ENCODE measurements at regions not wholly inside any gene's neighbourhood (a gene's known extent, or its start where the extent isn't known, plus 50 kb on each side); places are given as distances from the start of the nearest gene placed in this dataset.

DNA sequence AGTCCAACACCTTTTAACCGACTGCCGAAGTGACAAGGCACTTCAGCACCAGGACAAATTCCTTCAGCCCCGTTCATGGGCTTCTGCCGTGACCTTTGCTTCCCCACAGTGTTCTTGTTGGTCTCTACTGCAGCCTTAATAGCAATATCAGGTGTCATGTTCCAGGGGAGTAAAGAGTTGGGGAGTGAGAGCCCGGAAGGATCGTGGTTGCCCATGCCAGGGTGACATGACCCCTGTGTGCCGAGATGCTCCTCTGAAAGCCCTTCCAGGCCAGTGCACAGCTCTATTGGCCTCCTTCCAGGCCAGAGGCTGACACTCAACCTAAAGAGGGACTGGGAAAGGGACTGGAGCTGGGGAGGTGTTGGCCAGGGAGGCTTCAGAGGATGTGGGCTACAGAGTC, 279.2 kb downstream of the CYRIA start:
- no peaks in the 10 kb centered on the region for H3K4me1 ChIP-seq (ENCODE audit: control insufficient read depth, insufficient read depth, low read length)
- H3K4me3 ChIP-seq (ENCODE audit: low read depth, low read length), result no peak overlapping the region
- TF ChIP-seq KLF9 (tag by site-specific recombination; IDR thresholded peaks at IDR 0.05; ENCODE audit: low read depth), result no peak
- no peak for TF ChIP-seq ZNF394 (tag by site-specific recombination; IDR thresholded peaks at IDR 0.05; ENCODE audit: borderline replicate concordance)
- TF ChIP-seq, protein P1, sequence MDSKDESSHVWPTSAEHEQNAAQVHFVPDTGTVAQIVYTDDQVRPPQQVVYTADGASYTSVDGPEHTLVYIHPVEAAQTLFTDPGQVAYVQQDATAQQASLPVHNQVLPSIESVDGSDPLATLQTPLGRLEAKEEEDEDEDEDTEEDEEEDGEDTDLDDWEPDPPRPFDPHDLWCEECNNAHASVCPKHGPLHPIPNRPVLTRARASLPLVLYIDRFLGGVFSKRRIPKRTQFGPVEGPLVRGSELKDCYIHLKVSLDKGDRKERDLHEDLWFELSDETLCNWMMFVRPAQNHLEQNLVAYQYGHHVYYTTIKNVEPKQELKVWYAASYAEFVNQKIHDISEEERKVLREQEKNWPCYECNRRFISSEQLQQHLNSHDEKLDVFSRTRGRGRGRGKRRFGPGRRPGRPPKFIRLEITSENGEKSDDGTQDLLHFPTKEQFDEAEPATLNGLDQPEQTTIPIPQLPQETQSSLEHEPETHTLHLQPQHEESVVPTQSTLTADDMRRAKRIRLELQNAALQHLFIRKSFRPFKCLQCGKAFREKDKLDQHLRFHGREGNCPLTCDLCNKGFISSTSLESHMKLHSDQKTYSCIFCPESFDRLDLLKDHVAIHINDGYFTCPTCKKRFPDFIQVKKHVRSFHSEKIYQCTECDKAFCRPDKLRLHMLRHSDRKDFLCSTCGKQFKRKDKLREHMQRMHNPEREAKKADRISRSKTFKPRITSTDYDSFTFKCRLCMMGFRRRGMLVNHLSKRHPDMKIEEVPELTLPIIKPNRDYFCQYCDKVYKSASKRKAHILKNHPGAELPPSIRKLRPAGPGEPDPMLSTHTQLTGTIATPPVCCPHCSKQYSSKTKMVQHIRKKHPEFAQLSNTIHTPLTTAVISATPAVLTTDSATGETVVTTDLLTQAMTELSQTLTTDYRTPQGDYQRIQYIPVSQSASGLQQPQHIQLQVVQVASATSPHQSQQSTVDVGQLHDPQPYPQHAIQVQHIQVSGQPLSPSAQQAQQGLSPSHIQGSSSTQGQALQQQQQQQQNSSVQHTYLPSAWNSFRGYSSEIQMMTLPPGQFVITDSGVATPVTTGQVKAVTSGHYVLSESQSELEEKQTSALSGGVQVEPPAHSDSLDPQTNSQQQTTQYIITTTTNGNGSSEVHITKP (tag by site-specific recombination; IDR thresholded peaks at IDR 0.05), result no peak
- no peak for TF ChIP-seq ZNF654 (tag by site-specific recombination; IDR thresholded peaks at IDR 0.05; ENCODE audit: low read depth)
- no peak for TF ChIP-seq ZNF596 (tag by site-specific recombination; IDR thresholded peaks at IDR 0.05)
- TF ChIP-seq ZSCAN30 (tag by site-specific recombination; IDR thresholded peaks at IDR 0.05), result no peak
- TF ChIP-seq ZNF114 (tag by site-specific recombination; IDR thresholded peaks at IDR 0.05), result no peak
- no peak for TF ChIP-seq ZSCAN23 (tag by site-specific recombination; IDR thresholded peaks at IDR 0.05)
- no peak for TF ChIP-seq ZNF354C (tag by site-specific recombination; IDR thresholded peaks at IDR 0.05; ENCODE audit: borderline replicate concordance, low read depth)
- no peak for TF ChIP-seq ZNF202 (tag by site-specific recombination; IDR thresholded peaks at IDR 0.05; ENCODE audit: borderline replicate concordance)
- TF ChIP-seq, protein P2, sequence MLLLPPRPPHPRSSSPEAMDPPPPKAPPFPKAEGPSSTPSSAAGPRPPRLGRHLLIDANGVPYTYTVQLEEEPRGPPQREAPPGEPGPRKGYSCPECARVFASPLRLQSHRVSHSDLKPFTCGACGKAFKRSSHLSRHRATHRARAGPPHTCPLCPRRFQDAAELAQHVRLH (tag by site-specific recombination; IDR thresholded peaks at IDR 0.05), result no peak
- H3K36me3 ChIP-seq (ENCODE audit: control insufficient read depth in 2 of 2, insufficient read depth in 1 of 2, low read length in 2 of 2), result no peaks in the 10 kb centered on the region
- H3K9me3 ChIP-seq (ENCODE audit: control insufficient read depth, insufficient read depth, low read depth, low read length), result no peaks in the 10 kb centered on the region
- H3K27ac ChIP-seq (ENCODE audit: extremely low read depth, low read depth, low read length), result no peak overlapping the region
- ChIA-PET CTCF (no interaction called here), POLR2A (no interaction called here)

DNA sequence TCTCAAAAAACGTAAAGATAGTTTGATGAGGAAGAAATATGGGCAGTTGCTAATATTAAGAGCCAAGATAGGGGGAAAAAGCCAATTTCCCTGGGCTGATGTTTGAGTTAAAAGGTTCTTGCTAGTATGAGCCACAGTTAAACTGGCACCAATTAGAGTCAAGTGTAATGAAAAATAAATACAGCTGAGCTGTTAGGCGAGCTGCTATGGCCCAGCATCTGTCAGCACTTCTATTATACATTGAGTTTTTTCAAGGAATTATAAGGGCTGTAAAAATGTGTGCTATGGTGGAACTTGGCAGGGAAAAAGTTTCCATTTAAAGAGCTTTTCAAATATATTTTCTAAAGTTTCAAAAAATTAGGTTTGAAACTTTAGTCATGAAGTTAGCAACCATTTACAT, 279.6 kb downstream of the CYRIA start:
- Histone ChIP-seq H3K36me3 (ENCODE audit: control insufficient read depth in 2 of 2, insufficient read depth in 1 of 2, low read length in 2 of 2) (no peaks in the 10 kb centered on the region), H3K4me1 (ENCODE audit: control insufficient read depth, insufficient read depth, low read length) (no peaks in the 10 kb centered on the region), H3K27ac (ENCODE audit: extremely low read depth, low read depth, low read length) (no peak overlapping the region), H3K4me3 (ENCODE audit: low read depth, low read length) (no peak overlapping the region), H3K9me3 (ENCODE audit: control insufficient read depth, insufficient read depth, low read depth, low read length) (no peaks in the 10 kb centered on the region)
- CTCF ChIA-PET, result no interaction called here
- POLR2A ChIA-PET, result no interaction called here
- TF ChIP-seq ZNF791 (tag by site-specific recombination; IDR thresholded peaks at IDR 0.05) (no peak), ZSCAN30 (tag by site-specific recombination; IDR thresholded peaks at IDR 0.05) (no peak), KLF9 (tag by site-specific recombination; IDR thresholded peaks at IDR 0.05; ENCODE audit: low read depth) (no peak)
- TF ChIP-seq, protein P3, sequence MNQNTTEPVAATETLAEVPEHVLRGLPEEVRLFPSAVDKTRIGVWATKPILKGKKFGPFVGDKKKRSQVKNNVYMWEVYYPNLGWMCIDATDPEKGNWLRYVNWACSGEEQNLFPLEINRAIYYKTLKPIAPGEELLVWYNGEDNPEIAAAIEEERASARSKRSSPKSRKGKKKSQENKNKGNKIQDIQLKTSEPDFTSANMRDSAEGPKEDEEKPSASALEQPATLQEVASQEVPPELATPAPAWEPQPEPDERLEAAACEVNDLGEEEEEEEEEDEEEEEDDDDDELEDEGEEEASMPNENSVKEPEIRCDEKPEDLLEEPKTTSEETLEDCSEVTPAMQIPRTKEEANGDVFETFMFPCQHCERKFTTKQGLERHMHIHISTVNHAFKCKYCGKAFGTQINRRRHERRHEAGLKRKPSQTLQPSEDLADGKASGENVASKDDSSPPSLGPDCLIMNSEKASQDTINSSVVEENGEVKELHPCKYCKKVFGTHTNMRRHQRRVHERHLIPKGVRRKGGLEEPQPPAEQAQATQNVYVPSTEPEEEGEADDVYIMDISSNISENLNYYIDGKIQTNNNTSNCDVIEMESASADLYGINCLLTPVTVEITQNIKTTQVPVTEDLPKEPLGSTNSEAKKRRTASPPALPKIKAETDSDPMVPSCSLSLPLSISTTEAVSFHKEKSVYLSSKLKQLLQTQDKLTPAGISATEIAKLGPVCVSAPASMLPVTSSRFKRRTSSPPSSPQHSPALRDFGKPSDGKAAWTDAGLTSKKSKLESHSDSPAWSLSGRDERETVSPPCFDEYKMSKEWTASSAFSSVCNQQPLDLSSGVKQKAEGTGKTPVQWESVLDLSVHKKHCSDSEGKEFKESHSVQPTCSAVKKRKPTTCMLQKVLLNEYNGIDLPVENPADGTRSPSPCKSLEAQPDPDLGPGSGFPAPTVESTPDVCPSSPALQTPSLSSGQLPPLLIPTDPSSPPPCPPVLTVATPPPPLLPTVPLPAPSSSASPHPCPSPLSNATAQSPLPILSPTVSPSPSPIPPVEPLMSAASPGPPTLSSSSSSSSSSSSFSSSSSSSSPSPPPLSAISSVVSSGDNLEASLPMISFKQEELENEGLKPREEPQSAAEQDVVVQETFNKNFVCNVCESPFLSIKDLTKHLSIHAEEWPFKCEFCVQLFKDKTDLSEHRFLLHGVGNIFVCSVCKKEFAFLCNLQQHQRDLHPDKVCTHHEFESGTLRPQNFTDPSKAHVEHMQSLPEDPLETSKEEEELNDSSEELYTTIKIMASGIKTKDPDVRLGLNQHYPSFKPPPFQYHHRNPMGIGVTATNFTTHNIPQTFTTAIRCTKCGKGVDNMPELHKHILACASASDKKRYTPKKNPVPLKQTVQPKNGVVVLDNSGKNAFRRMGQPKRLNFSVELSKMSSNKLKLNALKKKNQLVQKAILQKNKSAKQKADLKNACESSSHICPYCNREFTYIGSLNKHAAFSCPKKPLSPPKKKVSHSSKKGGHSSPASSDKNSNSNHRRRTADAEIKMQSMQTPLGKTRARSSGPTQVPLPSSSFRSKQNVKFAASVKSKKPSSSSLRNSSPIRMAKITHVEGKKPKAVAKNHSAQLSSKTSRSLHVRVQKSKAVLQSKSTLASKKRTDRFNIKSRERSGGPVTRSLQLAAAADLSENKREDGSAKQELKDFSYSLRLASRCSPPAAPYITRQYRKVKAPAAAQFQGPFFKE (tag by site-specific recombination; IDR thresholded peaks at IDR 0.05; ENCODE audit: borderline replicate concordance), result no peak
